ENCODE measurements at regions not wholly inside any gene's neighbourhood (a gene's known extent, or its start where the extent isn't known, plus 50 kb on each side); places are given as distances from the start of the nearest gene placed in this dataset.

- Mint-ChIP-seq H3K36me3 (ENCODE audit: low read depth) (peaks cover 23% of the 10 kb centered on the region), H3K9me3 (no peaks in the 10 kb centered on the region), H3K4me3 (no peak overlapping the region), H3K27me3 (ENCODE audit: insufficient read depth) (no peaks in the 10 kb centered on the region), H3K27ac (no peak overlapping the region), H3K4me1 (peaks cover 12% of the 10 kb centered on the region)
- DNase-seq: no peak
- H3K4me3 ChIP-seq (ENCODE audit: low read length): no peak overlapping the region
- H3K4me1 ChIP-seq (ENCODE audit: control insufficient read depth, insufficient read depth, low read length): no peaks in the 10 kb centered on the region
- H3K9me3 ChIP-seq (ENCODE audit: control insufficient read depth, low read length): no peaks in the 10 kb centered on the region
- H3K9ac ChIP-seq (ENCODE audit: extremely low read depth, low read length, poor library complexity, severe bottlenecking): no peak overlapping the region
- no peak overlapping the region for H3K27ac ChIP-seq (ENCODE audit: low read depth, low read length)
- H3K36me3 ChIP-seq (ENCODE audit: control insufficient read depth, insufficient read depth, low read length): no peaks in the 10 kb centered on the region
- H3K27me3 ChIP-seq (ENCODE audit: control insufficient read depth, insufficient read depth, low read length, poor library complexity, severe bottlenecking): no peaks in the 10 kb centered on the region
- 92 to 96% methylated on average over 2 of the region's 2 CpGs for WGBS, 2 experiments (ENCODE audit: insufficient coverage in 1 of 2, insufficient read length in 1 of 2)
- TF ChIP-seq, protein P1, sequence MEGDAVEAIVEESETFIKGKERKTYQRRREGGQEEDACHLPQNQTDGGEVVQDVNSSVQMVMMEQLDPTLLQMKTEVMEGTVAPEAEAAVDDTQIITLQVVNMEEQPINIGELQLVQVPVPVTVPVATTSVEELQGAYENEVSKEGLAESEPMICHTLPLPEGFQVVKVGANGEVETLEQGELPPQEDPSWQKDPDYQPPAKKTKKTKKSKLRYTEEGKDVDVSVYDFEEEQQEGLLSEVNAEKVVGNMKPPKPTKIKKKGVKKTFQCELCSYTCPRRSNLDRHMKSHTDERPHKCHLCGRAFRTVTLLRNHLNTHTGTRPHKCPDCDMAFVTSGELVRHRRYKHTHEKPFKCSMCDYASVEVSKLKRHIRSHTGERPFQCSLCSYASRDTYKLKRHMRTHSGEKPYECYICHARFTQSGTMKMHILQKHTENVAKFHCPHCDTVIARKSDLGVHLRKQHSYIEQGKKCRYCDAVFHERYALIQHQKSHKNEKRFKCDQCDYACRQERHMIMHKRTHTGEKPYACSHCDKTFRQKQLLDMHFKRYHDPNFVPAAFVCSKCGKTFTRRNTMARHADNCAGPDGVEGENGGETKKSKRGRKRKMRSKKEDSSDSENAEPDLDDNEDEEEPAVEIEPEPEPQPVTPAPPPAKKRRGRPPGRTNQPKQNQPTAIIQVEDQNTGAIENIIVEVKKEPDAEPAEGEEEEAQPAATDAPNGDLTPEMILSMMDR (conservative IDR thresholded peaks at IDR 0.05): no peak
Observed at GRCh38 chr4:112885897-112886296, 163.6 kb upstream of the ANK2 start.

- Mint-ChIP-seq H3K4me3 (no peak overlapping the region), H3K27me3 (ENCODE audit: insufficient read depth) (no peaks in the 10 kb centered on the region), H3K4me1 (peaks cover 3% of the 10 kb centered on the region), H3K36me3 (ENCODE audit: low read depth) (peaks cover 14% of the 10 kb centered on the region), H3K27ac (no peak overlapping the region), H3K9me3 (no peaks in the 10 kb centered on the region)
- no peaks in the 10 kb centered on the region for H3K9me3 ChIP-seq (ENCODE audit: control insufficient read depth, low read length)
- H3K27ac ChIP-seq (ENCODE audit: low read depth, low read length): no peak overlapping the region
- DNase-seq: no peak
- TF ChIP-seq, protein P1 (conservative IDR thresholded peaks at IDR 0.05): no peak
- WGBS, 2 experiments (ENCODE audit: insufficient coverage in 1 of 2, insufficient read length in 1 of 2): 90 to 100% methylated on average over 1 to 2 of the region's 2 CpGs
- H3K4me1 ChIP-seq (ENCODE audit: control insufficient read depth, insufficient read depth, low read length): no peaks in the 10 kb centered on the region
- H3K36me3 ChIP-seq (ENCODE audit: control insufficient read depth, insufficient read depth, low read length): no peaks in the 10 kb centered on the region
- no peaks in the 10 kb centered on the region for H3K27me3 ChIP-seq (ENCODE audit: control insufficient read depth, insufficient read depth, low read length, poor library complexity, severe bottlenecking)
- H3K9ac ChIP-seq (ENCODE audit: extremely low read depth, low read length, poor library complexity, severe bottlenecking): no peak overlapping the region
- no peak overlapping the region for H3K4me3 ChIP-seq (ENCODE audit: low read length)
Observed at GRCh38 chr4:112888622-112889021, 160.8 kb upstream of the ANK2 start.

GRCh38 chr4:112889199-112889598 is 160.3 kb upstream of the ANK2 start:
- H3K4me1 ChIP-seq (ENCODE audit: control insufficient read depth, insufficient read depth, low read length): no peaks in the 10 kb centered on the region
- TF ChIP-seq, protein P1 (conservative IDR thresholded peaks at IDR 0.05): no peak
- H3K9me3 Mint-ChIP-seq: no peaks in the 10 kb centered on the region
- H3K27me3 ChIP-seq (ENCODE audit: control insufficient read depth, insufficient read depth, low read length, poor library complexity, severe bottlenecking): no peaks in the 10 kb centered on the region
- no peak for DNase-seq
- H3K27ac ChIP-seq (ENCODE audit: low read depth, low read length): no peak overlapping the region
- H3K27me3 Mint-ChIP-seq (ENCODE audit: insufficient read depth): no peaks in the 10 kb centered on the region
- no peak overlapping the region for H3K4me3 ChIP-seq (ENCODE audit: low read length)
- H3K9me3 ChIP-seq (ENCODE audit: control insufficient read depth, low read length): no peaks in the 10 kb centered on the region
- H3K36me3 ChIP-seq (ENCODE audit: control insufficient read depth, insufficient read depth, low read length): no peaks in the 10 kb centered on the region
- H3K4me1 Mint-ChIP-seq: peaks cover 3% of the 10 kb centered on the region
- peaks cover 14% of the 10 kb centered on the region for H3K36me3 Mint-ChIP-seq (ENCODE audit: low read depth)
- H3K4me3 Mint-ChIP-seq: no peak overlapping the region
- no peak overlapping the region for H3K27ac Mint-ChIP-seq
- no peak overlapping the region for H3K9ac ChIP-seq (ENCODE audit: extremely low read depth, low read length, poor library complexity, severe bottlenecking)

Data from endodermal cell (in vitro differentiated cells).